ENCODE measurements at regions not wholly inside any gene's neighbourhood (a gene's known extent, or its start where the extent isn't known, plus 50 kb on each side); places are given as distances from the start of the nearest gene placed in this dataset.

- Histone ChIP-seq H3K79me2 (replicated peaks; ENCODE audit: insufficient read depth, low read length) (no peaks in the 10 kb centered on the region), H3K9ac (ENCODE audit: low read length) (no peak overlapping the region), H3K27ac (ENCODE audit: low read length) (no peak overlapping the region), H3K9me3 (ENCODE audit: low read length) (no peaks in the 10 kb centered on the region), H2AFZ (ENCODE audit: low read depth, low read length) (no peak overlapping the region), H3K27me3 (ENCODE audit: insufficient read depth, low read depth, low read length) (no peaks in the 10 kb centered on the region), H3K36me3 (ENCODE audit: insufficient read depth, low read length) (no peaks in the 10 kb centered on the region), H3K4me3 (ENCODE audit: low read length) (no peak overlapping the region), H3K4me2 (ENCODE audit: low read length) (no peak overlapping the region), H3K9me2 (ENCODE audit: insufficient read depth, low read length) (no peaks in the 10 kb centered on the region), H3F3A (ENCODE audit: insufficient read depth, low read length, poor library complexity, severe bottlenecking) (no peaks in the 10 kb centered on the region), H4K20me1 (ENCODE audit: insufficient read depth) (no peaks in the 10 kb centered on the region)
- no peak for TF ChIP-seq SMC3 (conservative IDR thresholded peaks at IDR 0.05; ENCODE audit: poor library complexity)
- TF ChIP-seq EZH2 (IDR thresholded peaks at IDR 0.05; ENCODE audit: borderline replicate concordance, insufficient read depth, low read length, poor library complexity, severe bottlenecking) = no peak
These were observed 149.8 kb upstream of the AKIRIN2 start for GRCh38 chr6:87851674-87852299.

- TF ChIP-seq EP300 (conservative IDR thresholded peaks at IDR 0.05; ENCODE audit: poor library complexity, severe bottlenecking) = no peak
- no peak for TF ChIP-seq MXI1 (conservative IDR thresholded peaks at IDR 0.05; ENCODE audit: poor library complexity, severe bottlenecking)
- TF ChIP-seq CTCF (IDR thresholded peaks at IDR 0.05; ENCODE audit: poor library complexity, severe bottlenecking) = no peak
- Histone ChIP-seq H3K4me3 (ENCODE audit: low read length) (no peak overlapping the region), H3K79me2 (replicated peaks; ENCODE audit: insufficient read depth, low read length) (no peaks in the 10 kb centered on the region), H3K4me2 (ENCODE audit: low read length) (no peak overlapping the region), H3K36me3 (ENCODE audit: insufficient read depth, low read length) (no peaks in the 10 kb centered on the region), H3K27ac (ENCODE audit: low read length) (no peak overlapping the region), H3K9me3 (ENCODE audit: low read length) (no peaks in the 10 kb centered on the region), H3F3A (ENCODE audit: insufficient read depth, low read length, poor library complexity, severe bottlenecking) (no peaks in the 10 kb centered on the region), H4K20me1 (ENCODE audit: insufficient read depth) (no peaks in the 10 kb centered on the region), H3K27me3 (ENCODE audit: insufficient read depth, low read depth, low read length) (no peaks in the 10 kb centered on the region), H2AFZ (ENCODE audit: low read depth, low read length) (no peak overlapping the region), H3K9ac (ENCODE audit: low read length) (no peak overlapping the region), H3K9me2 (ENCODE audit: insufficient read depth, low read length) (no peaks in the 10 kb centered on the region)
These were observed 146.6 kb upstream of the AKIRIN2 start for GRCh38 chr6:87848616-87849015.

GRCh38 chr6:87847830-87848210 is 145.8 kb upstream of the AKIRIN2 start:
- no peaks in the 10 kb centered on the region for H3K9me3 ChIP-seq (ENCODE audit: low read length)
- H3K9me2 ChIP-seq (ENCODE audit: insufficient read depth, low read length) = no peaks in the 10 kb centered on the region
- TF ChIP-seq REST (IDR thresholded peaks at IDR 0.05; ENCODE audit: borderline replicate concordance) (no peak), TAF1 (IDR thresholded peaks at IDR 0.05; ENCODE audit: low read depth) (no peak), POLR2AphosphoS5 (IDR thresholded peaks at IDR 0.05) (no peak), EP300 (conservative IDR thresholded peaks at IDR 0.05; ENCODE audit: poor library complexity, severe bottlenecking) (no peak), CTCF (IDR thresholded peaks at IDR 0.05; ENCODE audit: poor library complexity, severe bottlenecking) (no peak), RAD21 (conservative IDR thresholded peaks at IDR 0.05) (no peak), MXI1 (conservative IDR thresholded peaks at IDR 0.05; ENCODE audit: poor library complexity, severe bottlenecking) (no peak), SMC3 (conservative IDR thresholded peaks at IDR 0.05; ENCODE audit: poor library complexity) (no peak), EZH2 (IDR thresholded peaks at IDR 0.05; ENCODE audit: borderline replicate concordance, insufficient read depth, low read length, poor library complexity, severe bottlenecking) (no peak)
- no peaks in the 10 kb centered on the region for H3K79me2 ChIP-seq (replicated peaks; ENCODE audit: insufficient read depth, low read length)
- H4K20me1 ChIP-seq (ENCODE audit: insufficient read depth) = no peaks in the 10 kb centered on the region
- no peak overlapping the region for H3K4me3 ChIP-seq (ENCODE audit: low read length)
- no peak overlapping the region for H2AFZ ChIP-seq (ENCODE audit: low read depth, low read length)
- no peak overlapping the region for H3K4me2 ChIP-seq (ENCODE audit: low read length)
- H3K27ac ChIP-seq (ENCODE audit: low read length) = no peak overlapping the region
- no peak overlapping the region for H3K9ac ChIP-seq (ENCODE audit: low read length)
- no peaks in the 10 kb centered on the region for H3F3A ChIP-seq (ENCODE audit: insufficient read depth, low read length, poor library complexity, severe bottlenecking)
- no peaks in the 10 kb centered on the region for H3K27me3 ChIP-seq (ENCODE audit: insufficient read depth, low read depth, low read length)
- no peaks in the 10 kb centered on the region for H3K36me3 ChIP-seq (ENCODE audit: insufficient read depth, low read length)

Measured in neural cell (in vitro differentiated cells).